ENCODE measurements at regions not wholly inside any gene's neighbourhood (a gene's known extent, or its start where the extent isn't known, plus 50 kb on each side); places are given as distances from the start of the nearest gene placed in this dataset.

DNA sequence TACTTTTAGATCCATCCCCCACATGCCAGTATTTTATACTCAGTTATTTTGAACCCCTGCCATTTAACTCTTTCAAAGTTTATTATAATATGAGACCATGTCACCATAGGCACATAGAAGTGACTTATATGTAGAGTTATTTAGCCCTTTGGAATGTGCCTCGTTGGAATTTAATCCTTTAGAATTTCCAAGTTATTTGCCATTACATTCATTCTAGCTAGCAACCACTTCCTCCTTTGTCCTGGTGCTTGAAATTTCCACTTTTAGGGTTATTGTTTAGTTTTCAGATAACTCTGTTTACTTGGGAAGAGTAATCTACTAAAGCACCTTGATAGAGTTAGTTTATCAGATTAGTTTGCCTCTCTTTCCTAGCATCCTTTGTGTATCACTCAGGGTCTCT is 82.8 kb upstream of the TLE1 start:
- TF ChIP-seq CTCF (conservative IDR thresholded peaks at IDR 0.05 in 1 of 2, IDR thresholded peaks at IDR 0.05 in 1 of 2; ENCODE audit: extremely low read depth in 1 of 2, insufficient read depth in 1 of 2, low read depth in 1 of 2, low read length in 2 of 2) = no peak
- no peak for TF ChIP-seq EZH2 (IDR thresholded peaks at IDR 0.05; ENCODE audit: borderline replicate concordance, low read length)

Measured in mammary epithelial cell (primary cell).